GM23338 (cell line): ENCODE measurements at regions not wholly inside any gene's neighbourhood (a gene's known extent, or its start where the extent isn't known, plus 50 kb on each side); places are given as distances from the start of the nearest gene placed in this dataset.

Experiments used
- ATAC-seq: fragments of 200-7000 bp; cut with Tn5 transposase; 3 replicates; pipeline ENCODE4 v1.9.1; 2020
- DNase-seq: peaks from one replicate; pipeline ENCODE4 v3.0.0-alpha.2; 2015; ENCODE audit warnings: low spot score
- H2AFZ ChIP-seq: fragments of 200-600 bp; sonication (generic); 2 replicates; pipeline ENCODE4 v1.8.0; 2016; ENCODE audit warnings: antibody characterized with exemption, mild to moderate bottlenecking, moderate library complexity
- H3F3A ChIP-seq: fragments of 200-600 bp; sonication (generic); replicated peaks from 2 replicates; pipeline ENCODE4 v1.8.0; 2017; ENCODE audit warnings: antibody characterized with exemption, mixed run types, low read depth
- H3K27ac ChIP-seq: fragments of 200-600 bp; sonication (generic); 2 replicates; pipeline ENCODE4 v1.6.1; 2016; ENCODE audit warnings: low read depth
- H3K27me3 ChIP-seq: fragments of 200-600 bp; sonication (generic); 2 replicates; pipeline ENCODE4 v1.8.0; 2016; ENCODE audit warnings: mild to moderate bottlenecking, mixed run types, moderate library complexity; ENCODE audit not compliant: insufficient read depth
- H3K36me3 ChIP-seq: fragments of 200-600 bp; sonication (generic); 2 replicates; pipeline ENCODE4 v1.8.0; 2016; ENCODE audit warnings: mild to moderate bottlenecking; ENCODE audit not compliant: insufficient read depth
- H3K4me1 ChIP-seq: fragments of 200-600 bp; sonication (generic); 2 replicates; pipeline ENCODE4 v1.8.0; 2016; ENCODE audit warnings: mild to moderate bottlenecking, moderate library complexity; ENCODE audit not compliant: insufficient read depth
- H3K4me2 ChIP-seq: fragments of 200-600 bp; sonication (generic); 2 replicates; pipeline ENCODE4 v1.7.1; 2017; ENCODE audit warnings: mixed run types
- H3K4me3 ChIP-seq: fragments of 200-600 bp; sonication (generic); 2 replicates; pipeline ENCODE4 v1.6.1; 2016; ENCODE audit warnings: mixed run types
- H3K79me2 ChIP-seq: fragments of 200-600 bp; sonication (generic); replicated peaks from 2 replicates; pipeline ENCODE4 v1.8.0; 2017; ENCODE audit warnings: mild to moderate bottlenecking; ENCODE audit not compliant: insufficient read depth
- H3K9me2 ChIP-seq: fragments of 200-600 bp; sonication (generic); 2 replicates; pipeline ENCODE4 v1.8.0; 2017; ENCODE audit not compliant: insufficient read depth
- H4K20me1 ChIP-seq: fragments of 200-600 bp; sonication (generic); replicated peaks from 2 replicates; pipeline ENCODE4 v1.8.0; 2017; ENCODE audit warnings: mild to moderate bottlenecking; ENCODE audit not compliant: insufficient read depth
- H3K27ac Mint-ChIP-seq: 2 replicates; pipeline ENCODE4 v1.8.0; 2020; ENCODE audit warnings: inconsistent platforms, mild to moderate bottlenecking, moderate library complexity, mixed read lengths
- H3K27me3 Mint-ChIP-seq: 3 replicates; pipeline ENCODE4 v1.8.0; 2022; ENCODE audit warnings: low read depth, mild to moderate bottlenecking, moderate library complexity, mixed read lengths, inconsistent platforms; ENCODE audit not compliant: insufficient read depth, poor library complexity
- H3K36me3 Mint-ChIP-seq: 3 replicates; pipeline ENCODE4 v1.8.0; 2021; ENCODE audit warnings: low read depth, mild to moderate bottlenecking, inconsistent platforms, moderate library complexity, mixed read lengths
- H3K4me1 Mint-ChIP-seq: 3 replicates; pipeline ENCODE4 v1.8.0; 2020; ENCODE audit warnings: mild to moderate bottlenecking, inconsistent platforms, mixed read lengths
- H3K4me3 Mint-ChIP-seq: 3 replicates; pipeline ENCODE4 v1.8.0; 2021; ENCODE audit warnings: moderate library complexity, mild to moderate bottlenecking, inconsistent platforms, mixed read lengths
- H3K9me3 Mint-ChIP-seq: 3 replicates; pipeline ENCODE4 v1.8.0; 2020; ENCODE audit warnings: moderate library complexity, mild to moderate bottlenecking, inconsistent platforms, mixed read lengths
- CREB1 ChIP-seq: fragments of 250-450 bp; sonication (Bioruptor Pico); IDR thresholded peaks from 2 replicates; pipeline ENCODE4 v1.5.0; 2020; ENCODE audit warnings: low read depth, mild to moderate bottlenecking, moderate library complexity
- CTCF ChIP-seq, 2 experiments: fragments of 200-600 bp in 1 of 2; sonication (generic) in 1 of 2; conservative IDR thresholded peaks; 2 replicates each; pipeline versions ENCODE4 v1.5.1 to v1.6.1; 2016 to 2017; ENCODE audit warnings: antibody characterized with exemption in 2 of 2, low read depth in 2 of 2, mild to moderate bottlenecking in 2 of 2, moderate library complexity in 1 of 2
- ETS1 ChIP-seq: IDR thresholded peaks from 2 replicates; pipeline ENCODE4 v1.6.1; 2016; ENCODE audit warnings: antibody characterized with exemption
- EZH2 ChIP-seq: fragments of 200-600 bp; sonication (generic); IDR thresholded peaks from one replicate; pipeline ENCODE4 v1.8.0; 2017; ENCODE audit warnings: antibody characterized with exemption, mild to moderate bottlenecking, low read depth; ENCODE audit not compliant: unreplicated experiment
- EZH2phosphoT487 ChIP-seq: fragments of 200-600 bp; sonication (generic); IDR thresholded peaks from one replicate; pipeline ENCODE4 v1.8.1; 2018; ENCODE audit warnings: antibody characterized with exemption; ENCODE audit not compliant: unreplicated experiment
- JUNB ChIP-seq: IDR thresholded peaks from one replicate; pipeline ENCODE4 v1.6.1; 2016; ENCODE audit warnings: antibody characterized with exemption; ENCODE audit not compliant: unreplicated experiment
- NANOG ChIP-seq: IDR thresholded peaks from 2 replicates; pipeline ENCODE4 v1.6.1; 2016; ENCODE audit warnings: antibody characterized with exemption, borderline replicate concordance
- POLR2AphosphoS5 ChIP-seq: IDR thresholded peaks from 2 replicates; pipeline ENCODE4 v1.6.1; 2016; ENCODE audit warnings: antibody characterized with exemption, low read depth
- REST ChIP-seq: IDR thresholded peaks from one replicate; pipeline ENCODE4 v1.6.1; 2018; ENCODE audit warnings: antibody characterized with exemption; ENCODE audit not compliant: unreplicated experiment
- STAT1 ChIP-seq: IDR thresholded peaks from one replicate; pipeline ENCODE4 v1.6.1; 2016; ENCODE audit warnings: antibody characterized with exemption; ENCODE audit not compliant: unreplicated experiment
- ZNF114 ChIP-seq: fragments of 250-450 bp; sonication (Bioruptor Pico); IDR thresholded peaks from 2 replicates; pipeline ENCODE4 v1.5.0; 2020; ENCODE audit warnings: mild to moderate bottlenecking, moderate library complexity
- ZNF331 ChIP-seq: fragments of 250-450 bp; sonication (Bioruptor Pico); IDR thresholded peaks from 2 replicates; pipeline ENCODE4 v1.5.0; 2020; ENCODE audit warnings: low read depth, mild to moderate bottlenecking, moderate library complexity

- Mint-ChIP-seq H3K4me3 (no peak overlapping the region), H3K4me1 (peaks cover 5% of the 10 kb centered on the region), H3K27ac (no peak overlapping the region), H3K27me3 (no peaks in the 10 kb centered on the region), H3K9me3 (peaks cover 3% of the 10 kb centered on the region; the same call in 2 of the 3 replicates), H3K36me3 (no peaks in the 10 kb centered on the region)
- Histone ChIP-seq H3K4me2 (no peak overlapping the region), H3K79me2 (no peaks in the 10 kb centered on the region), H2AFZ (no peak overlapping the region), H3K4me3 (no peak overlapping the region), H3K36me3 (peaks cover 3% of the 10 kb centered on the region; the same call in 1 of the 2 replicates), H3K9me2 (no peaks in the 10 kb centered on the region), H3K4me1 (no peaks in the 10 kb centered on the region), H3K27me3 (no peaks in the 10 kb centered on the region), H3F3A (no peaks in the 10 kb centered on the region), H3K27ac (no peak overlapping the region), H4K20me1 (no peaks in the 10 kb centered on the region)
- ATAC-seq, result no peak
- no peak for DNase-seq
- TF ChIP-seq STAT1, result no peak
Observed at GRCh38 chr7:51785876-51786275, 469.3 kb upstream of the COBL start.

- no peak overlapping the region for H3K4me2 ChIP-seq
- Mint-ChIP-seq H3K27me3 (no peaks in the 10 kb centered on the region), H3K36me3 (no peaks in the 10 kb centered on the region), H3K4me3 (no peak overlapping the region), H3K27ac (no peak overlapping the region), H3K4me1 (peaks cover 5% of the 10 kb centered on the region), H3K9me3 (peaks cover 3% of the 10 kb centered on the region; the same call in 2 of the 3 replicates)
- H4K20me1 ChIP-seq, result no peaks in the 10 kb centered on the region
- H3K4me3 ChIP-seq, result no peak overlapping the region
- no peaks in the 10 kb centered on the region for H3K27me3 ChIP-seq
- peaks cover 3% of the 10 kb centered on the region; the same call in 1 of the 2 replicates for H3K36me3 ChIP-seq
- no peaks in the 10 kb centered on the region for H3K4me1 ChIP-seq
- DNase-seq (no peak), ATAC-seq (no peak)
- H3K79me2 ChIP-seq, result no peaks in the 10 kb centered on the region
- 0 out of 2 replicates have a peak, but pooled peaks cover 3% of the 10 kb centered on the region for H3K9me2 ChIP-seq
- H2AFZ ChIP-seq, result no peak overlapping the region
- no peaks in the 10 kb centered on the region for H3F3A ChIP-seq
- no peak overlapping the region for H3K27ac ChIP-seq
- TF ChIP-seq STAT1 (no peak), EZH2 (no peak), CTCF (conservative IDR thresholded peaks at IDR 0.05; ENCODE audit: low read depth in 2 of 2) (no peak), REST (no peak), ETS1 (no peak), ZNF114 (CRISPR knock-in tag) (no peak), NANOG (no peak), CREB1 (CRISPR knock-in tag) (no peak), ZNF331 (CRISPR knock-in tag) (no peak), EZH2phosphoT487 (no peak), JUNB (no peak), POLR2AphosphoS5 (no peak)
Observed at GRCh38 chr7:51785171-51785570, 468.6 kb upstream of the COBL start.
